IMR-90 (cell line): ENCODE measurements at regions not wholly inside any gene's neighbourhood (a gene's known extent, or its start where the extent isn't known, plus 50 kb on each side); places are given as distances from the start of the nearest gene placed in this dataset.

Experiments used
- BHLHE40 ChIP-seq: fragments of 150-350 bp; IDR thresholded peaks from 2 replicates; pipeline ENCODE4 v1.6.1; 2016; ENCODE audit warnings: mild to moderate bottlenecking, low read depth, low read length
- CEBPB ChIP-seq: IDR thresholded peaks from 2 replicates; pipeline ENCODE4 v1.6.1; 2012; ENCODE audit warnings: low read depth, low read length, improper control_type of control experiment
- FOS ChIP-seq: fragments of 150-350 bp; IDR thresholded peaks from 2 replicates; pipeline ENCODE4 v1.6.1; 2016; ENCODE audit warnings: low read depth, low read length
- MXI1 ChIP-seq: IDR thresholded peaks from 2 replicates; pipeline ENCODE4 v1.6.1; 2012; ENCODE audit warnings: low read depth, mild to moderate bottlenecking, low read length, moderate library complexity, borderline replicate concordance
- POLR2A ChIP-seq: IDR thresholded peaks from 2 replicates; pipeline ENCODE4 v1.6.1; 2012; ENCODE audit warnings: mild to moderate bottlenecking, low read depth, low read length
- RFX5 ChIP-seq: IDR thresholded peaks from 2 replicates; pipeline ENCODE4 v1.8.0; 2012; ENCODE audit warnings: low read depth, mild to moderate bottlenecking, low read length, moderate library complexity
- SMC3 ChIP-seq: fragments of 150-350 bp; IDR thresholded peaks from 2 replicates; pipeline ENCODE4 v1.6.1; 2016; ENCODE audit warnings: low read depth, mild to moderate bottlenecking, antibody characterized with exemption, low read length, moderate library complexity
- TF ChIP-seq, protein P1 (sequence below): conservative IDR thresholded peaks from 2 replicates; pipeline ENCODE4 v1.5.1; 2012; ENCODE audit warnings: mild to moderate bottlenecking, low read depth, low read length, improper control_type of control experiment
- TF ChIP-seq, protein P2 (sequence below): fragments of 150-350 bp; IDR thresholded peaks from 2 replicates; pipeline ENCODE4 v1.6.1; 2017; ENCODE audit warnings: mild to moderate bottlenecking, antibody characterized with exemption, low read length, low read depth

DNA sequence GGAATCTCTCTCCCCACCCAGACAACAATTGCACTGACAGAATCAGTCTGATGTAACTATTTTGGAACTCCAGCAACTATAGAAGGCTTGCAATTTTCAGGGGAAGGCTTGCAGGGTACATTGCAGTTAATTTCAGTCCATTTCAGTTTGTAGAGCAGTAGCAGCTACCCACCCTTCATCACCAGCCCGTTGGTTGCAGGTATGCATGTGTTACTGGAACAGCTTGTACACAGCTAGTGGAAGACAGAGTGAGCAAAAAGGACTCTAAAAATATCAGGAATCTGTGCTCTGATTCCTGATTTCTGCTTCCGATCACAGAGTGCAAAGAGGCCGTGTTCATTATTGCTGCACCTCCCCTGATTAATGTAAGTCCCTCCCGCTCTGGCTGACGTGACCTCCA, 449.0 kb downstream of the NPHP4 start:
- no peak for TF ChIP-seq RFX5
- TF ChIP-seq POLR2A: no peak
- TF ChIP-seq, protein P1, sequence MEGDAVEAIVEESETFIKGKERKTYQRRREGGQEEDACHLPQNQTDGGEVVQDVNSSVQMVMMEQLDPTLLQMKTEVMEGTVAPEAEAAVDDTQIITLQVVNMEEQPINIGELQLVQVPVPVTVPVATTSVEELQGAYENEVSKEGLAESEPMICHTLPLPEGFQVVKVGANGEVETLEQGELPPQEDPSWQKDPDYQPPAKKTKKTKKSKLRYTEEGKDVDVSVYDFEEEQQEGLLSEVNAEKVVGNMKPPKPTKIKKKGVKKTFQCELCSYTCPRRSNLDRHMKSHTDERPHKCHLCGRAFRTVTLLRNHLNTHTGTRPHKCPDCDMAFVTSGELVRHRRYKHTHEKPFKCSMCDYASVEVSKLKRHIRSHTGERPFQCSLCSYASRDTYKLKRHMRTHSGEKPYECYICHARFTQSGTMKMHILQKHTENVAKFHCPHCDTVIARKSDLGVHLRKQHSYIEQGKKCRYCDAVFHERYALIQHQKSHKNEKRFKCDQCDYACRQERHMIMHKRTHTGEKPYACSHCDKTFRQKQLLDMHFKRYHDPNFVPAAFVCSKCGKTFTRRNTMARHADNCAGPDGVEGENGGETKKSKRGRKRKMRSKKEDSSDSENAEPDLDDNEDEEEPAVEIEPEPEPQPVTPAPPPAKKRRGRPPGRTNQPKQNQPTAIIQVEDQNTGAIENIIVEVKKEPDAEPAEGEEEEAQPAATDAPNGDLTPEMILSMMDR: no peak
- no peak for TF ChIP-seq CEBPB
- TF ChIP-seq MXI1: no peak
- no peak for TF ChIP-seq BHLHE40
- no peak for TF ChIP-seq SMC3
- no peak for TF ChIP-seq FOS
- TF ChIP-seq, protein P2, sequence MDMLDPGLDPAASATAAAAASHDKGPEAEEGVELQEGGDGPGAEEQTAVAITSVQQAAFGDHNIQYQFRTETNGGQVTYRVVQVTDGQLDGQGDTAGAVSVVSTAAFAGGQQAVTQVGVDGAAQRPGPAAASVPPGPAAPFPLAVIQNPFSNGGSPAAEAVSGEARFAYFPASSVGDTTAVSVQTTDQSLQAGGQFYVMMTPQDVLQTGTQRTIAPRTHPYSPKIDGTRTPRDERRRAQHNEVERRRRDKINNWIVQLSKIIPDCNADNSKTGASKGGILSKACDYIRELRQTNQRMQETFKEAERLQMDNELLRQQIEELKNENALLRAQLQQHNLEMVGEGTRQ: no peak
